Activated CD4-positive, alpha-beta T cell treated with anti-CD3 and anti-CD28 coated beads, Interleukin-2, Interleukin-6, amounts not matched to agents 100 ng/mL and 50 ng/mL, durations not matched to agents 16 hours and 8 hours (primary cell): ENCODE measurements at regions not wholly inside any gene's neighbourhood (a gene's known extent, or its start where the extent isn't known, plus 50 kb on each side); places are given as distances from the start of the nearest gene placed in this dataset.

ENCODE experiments used
- DNase-seq: peaks from one replicate; pipeline ENCODE4 v3.0.0-alpha.2; 2020

DNA sequence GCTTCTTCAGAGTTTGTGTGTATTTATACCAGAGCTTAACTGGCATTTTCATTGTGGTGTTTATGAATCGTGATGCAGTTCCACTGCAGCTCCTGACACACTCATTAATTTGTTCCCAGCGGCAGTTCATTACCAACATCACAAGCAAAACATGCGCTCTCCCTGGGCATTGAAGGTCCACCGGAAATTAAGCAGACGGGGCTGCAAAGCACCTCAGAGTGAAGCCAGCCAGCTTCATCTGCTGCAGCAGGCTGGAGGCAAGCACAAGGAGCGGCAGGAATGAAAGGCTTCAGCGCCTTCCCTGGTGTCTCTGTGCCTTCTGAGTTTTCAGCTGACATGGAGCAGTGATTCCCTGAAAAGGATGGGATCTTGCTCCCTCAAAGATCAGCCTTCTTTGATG is 246.0 kb upstream of the SPTLC3 start:
- DNase-seq, result no peak

DNA sequence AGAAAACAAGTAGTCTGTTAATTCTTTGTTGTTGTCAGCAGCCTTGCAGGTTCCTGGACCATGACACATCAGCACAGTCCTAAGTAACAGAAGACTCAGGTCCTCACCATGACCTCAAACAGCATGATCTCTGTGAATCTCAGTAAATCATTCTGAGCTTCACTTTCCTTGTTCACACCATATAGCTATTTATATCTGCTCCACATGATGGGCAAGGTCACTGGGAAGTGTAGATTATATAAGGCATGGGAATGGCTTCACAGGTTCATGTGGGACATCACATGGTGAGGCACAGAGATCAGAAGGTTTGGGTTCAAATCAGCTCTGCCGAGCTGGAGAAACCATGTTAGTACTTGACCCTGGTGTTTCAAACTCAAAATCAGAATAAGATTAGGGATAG is 245.4 kb upstream of the SPTLC3 start:
- DNase-seq, result no peak

DNA sequence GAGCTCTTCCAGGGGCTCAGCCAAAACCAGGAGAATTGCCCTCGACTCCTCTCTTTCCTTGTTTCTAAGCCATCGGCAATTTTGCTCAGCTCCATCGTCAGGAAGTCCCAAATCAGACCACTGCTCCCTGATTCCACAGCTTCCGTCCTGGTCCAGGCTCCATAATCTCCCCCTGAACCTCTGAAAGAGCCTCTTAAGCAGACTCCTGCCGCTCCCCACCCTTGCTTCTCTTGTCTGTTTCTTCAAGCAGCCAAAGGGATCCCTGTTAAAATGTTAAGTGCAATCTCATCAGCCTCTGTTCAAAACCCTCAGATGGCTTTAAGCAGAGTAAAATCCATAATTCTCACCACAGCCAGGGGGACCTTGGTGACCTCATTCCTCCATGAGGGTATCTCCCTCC is 244.7 kb upstream of the SPTLC3 start:
- DNase-seq, result no peak

DNA sequence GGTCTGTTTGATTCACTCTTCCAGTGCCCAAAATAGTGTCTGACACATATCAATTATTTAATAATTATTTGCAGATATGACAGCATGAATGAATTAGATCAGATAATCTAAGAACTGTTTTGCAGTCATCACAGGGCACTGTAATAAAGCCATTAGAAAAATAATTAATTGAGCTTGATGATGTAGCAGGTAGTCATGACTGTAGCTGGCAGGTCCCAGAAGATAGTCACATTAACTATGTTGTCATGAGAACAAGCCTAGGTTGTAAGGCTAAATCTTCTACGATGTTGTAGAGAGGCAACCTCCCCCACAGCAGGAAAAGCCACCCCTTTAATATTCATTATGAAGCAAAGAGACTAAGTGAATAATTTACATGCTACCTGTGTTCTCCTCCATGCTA is 243.9 kb upstream of the SPTLC3 start:
- DNase-seq, result no peak

DNA sequence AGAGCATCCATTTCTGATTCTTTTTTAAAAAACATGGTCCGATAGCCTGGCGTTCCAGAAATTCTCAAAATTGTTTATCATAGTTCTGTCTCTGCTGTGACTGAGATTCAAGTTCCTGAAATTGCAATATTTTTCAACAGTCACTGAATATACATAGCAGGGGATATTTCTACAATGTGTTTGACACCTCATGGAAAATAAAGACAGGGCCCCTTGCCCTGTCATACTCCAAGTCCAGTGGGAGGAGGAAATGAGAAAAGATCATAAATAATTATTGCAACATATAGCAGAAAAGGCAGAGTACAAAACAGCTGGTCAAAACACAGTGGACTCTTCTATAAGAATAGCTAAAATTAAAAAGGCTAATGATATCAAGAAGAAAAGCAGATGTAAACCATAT is 234.8 kb upstream of the SPTLC3 start:
- DNase-seq, result no peak

DNA sequence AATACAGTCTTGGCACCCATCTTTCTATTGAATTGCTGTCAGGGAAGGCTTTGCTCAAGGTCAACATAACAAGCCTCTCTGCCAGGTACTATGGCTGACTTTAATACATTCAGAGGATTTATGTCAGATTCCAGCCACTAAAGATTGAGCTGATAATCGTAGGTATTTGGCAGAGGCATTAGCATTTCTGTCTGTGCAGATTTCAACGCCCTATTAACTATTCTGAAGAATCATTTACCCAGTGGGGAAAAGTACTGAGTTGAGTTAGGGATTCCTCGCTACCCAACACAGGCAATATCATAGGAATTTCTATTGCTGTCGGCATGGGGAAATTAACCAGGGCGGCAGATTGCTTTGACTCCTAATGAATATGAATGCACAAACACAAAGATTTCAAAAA is 233.7 kb upstream of the SPTLC3 start:
- no peak for DNase-seq

DNA sequence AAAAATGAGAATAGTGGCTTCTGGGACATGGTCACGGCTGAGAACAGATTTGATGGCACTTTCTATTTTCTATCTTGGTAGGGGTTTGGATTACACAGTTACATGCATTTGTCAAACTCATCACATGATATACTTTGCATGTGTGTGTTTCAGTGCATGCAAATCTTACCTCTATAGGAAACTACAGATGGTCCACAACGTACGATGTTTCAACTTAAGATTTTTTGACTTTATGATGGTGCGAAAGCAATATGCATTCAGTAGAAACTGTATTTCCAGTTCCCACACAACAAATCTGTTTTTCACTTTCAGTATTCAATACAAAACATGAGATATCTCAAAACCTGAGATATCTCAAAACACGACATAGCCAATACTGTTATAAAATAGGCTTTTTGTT is 231.8 kb upstream of the SPTLC3 start:
- DNase-seq, result no peak

DNA sequence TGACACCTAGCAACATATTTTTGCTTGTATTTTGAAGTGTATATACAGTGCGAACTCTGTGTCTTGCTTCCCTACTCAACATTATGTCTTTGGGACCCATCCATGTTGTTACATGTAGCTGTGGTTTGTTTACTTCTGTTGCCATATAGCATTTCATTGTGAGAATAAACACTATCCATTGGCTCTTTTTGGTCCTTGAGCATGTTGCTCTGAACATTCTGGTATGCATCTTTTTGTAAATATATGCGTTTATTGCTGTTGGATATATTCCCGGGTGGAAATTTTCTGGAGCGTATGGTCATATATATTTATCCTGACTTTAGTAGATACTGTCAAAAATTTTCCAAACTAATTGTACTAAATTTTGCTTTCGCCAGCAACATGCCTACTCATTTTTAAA is 222.5 kb upstream of the SPTLC3 start:
- DNase-seq, result no peak

DNA sequence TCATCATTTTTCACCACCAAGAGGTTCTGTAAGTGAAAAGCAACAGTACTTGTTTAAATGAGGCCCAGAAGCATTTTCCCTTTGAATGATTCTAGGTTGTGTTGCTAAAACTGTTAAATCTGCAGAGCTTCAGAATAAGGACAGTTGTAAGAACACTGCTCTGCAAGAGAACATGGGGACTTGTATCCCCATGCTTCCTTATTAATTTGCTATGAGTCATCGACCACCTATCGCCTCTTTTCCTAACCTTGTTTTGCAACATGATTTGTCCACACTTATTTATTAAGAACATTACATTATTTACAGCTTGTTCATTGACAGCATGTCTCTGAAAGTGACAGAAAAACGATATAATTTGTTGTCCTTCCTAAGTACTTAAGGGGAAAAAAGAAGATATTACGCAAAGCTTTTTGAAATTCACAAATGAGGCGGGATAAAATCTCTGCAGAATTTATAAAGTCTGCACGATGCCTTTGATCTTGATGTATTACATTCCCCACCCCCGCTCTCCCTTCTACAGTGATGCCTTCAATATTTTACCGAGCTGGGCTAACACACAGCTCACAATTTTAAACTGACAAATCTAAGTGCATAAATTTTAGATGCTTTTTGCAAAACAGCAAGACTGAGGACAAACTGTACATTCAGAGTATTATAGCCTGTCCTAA is 220.0 kb upstream of the SPTLC3 start:
- no peak for DNase-seq

DNA sequence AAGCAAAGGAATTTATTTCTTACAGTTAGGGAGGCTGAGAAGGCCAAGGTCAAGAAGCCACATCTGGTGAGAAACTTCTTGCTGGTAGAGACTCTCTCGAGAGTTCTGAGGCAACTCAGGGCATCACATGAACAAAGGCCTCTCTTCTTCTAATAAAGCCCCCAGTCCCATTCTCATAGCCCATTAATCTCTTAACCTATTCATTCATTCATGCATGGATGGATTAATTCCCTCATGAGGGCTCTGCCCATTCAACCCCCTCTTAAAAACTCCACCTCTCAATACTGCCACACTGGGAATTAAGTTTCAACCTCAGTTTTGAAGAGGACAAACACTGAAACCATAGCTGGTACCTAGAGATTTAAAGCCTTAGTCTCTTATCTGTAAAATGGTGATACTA is 217.9 kb upstream of the SPTLC3 start:
- no peak for DNase-seq

DNA sequence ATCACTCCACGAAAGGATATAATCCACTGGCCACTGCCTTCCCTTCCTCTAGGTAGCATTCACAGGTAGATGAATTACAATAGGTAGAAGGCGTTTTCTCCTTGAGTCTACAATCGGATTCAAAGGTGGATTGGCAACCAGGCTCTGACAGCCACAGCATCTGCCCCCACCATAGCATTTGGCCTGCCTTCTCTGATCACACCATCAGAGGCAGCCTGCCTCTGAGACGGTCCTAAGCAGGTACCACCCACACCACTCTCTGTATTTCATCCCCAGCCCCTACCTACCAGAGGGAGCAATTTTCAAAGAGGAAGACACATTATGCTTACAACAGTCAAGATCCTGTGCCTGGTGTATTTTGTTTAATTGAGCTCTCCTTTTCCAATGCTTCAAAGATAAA is 210.5 kb upstream of the SPTLC3 start:
- no peak for DNase-seq

DNA sequence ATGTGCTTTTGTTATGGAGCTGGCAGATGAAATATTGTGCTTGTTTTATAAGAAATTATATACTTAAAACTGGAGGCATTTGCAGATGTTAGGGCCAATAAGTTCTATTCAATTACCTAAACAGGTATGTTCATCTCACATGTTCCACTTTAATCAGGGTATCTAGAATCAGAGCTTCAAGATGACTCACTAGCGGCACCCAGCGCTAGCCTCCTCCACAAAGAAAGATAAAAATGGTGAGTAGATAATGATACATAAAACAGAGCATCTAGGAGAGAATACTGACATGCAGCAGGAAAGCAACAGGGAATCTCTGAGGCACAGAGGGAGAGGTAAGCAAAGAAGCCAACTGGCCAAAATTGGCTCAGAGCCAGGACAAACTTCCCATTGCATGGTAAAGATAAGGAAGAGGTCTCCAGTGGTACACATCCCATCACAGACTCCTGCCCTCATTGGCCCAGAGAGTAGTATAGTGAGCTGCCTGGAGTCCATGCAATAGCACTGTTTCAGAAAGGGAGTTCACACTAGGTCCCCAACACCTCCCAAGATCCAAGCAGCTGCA is 200.7 kb upstream of the SPTLC3 start:
- no peak for DNase-seq

DNA sequence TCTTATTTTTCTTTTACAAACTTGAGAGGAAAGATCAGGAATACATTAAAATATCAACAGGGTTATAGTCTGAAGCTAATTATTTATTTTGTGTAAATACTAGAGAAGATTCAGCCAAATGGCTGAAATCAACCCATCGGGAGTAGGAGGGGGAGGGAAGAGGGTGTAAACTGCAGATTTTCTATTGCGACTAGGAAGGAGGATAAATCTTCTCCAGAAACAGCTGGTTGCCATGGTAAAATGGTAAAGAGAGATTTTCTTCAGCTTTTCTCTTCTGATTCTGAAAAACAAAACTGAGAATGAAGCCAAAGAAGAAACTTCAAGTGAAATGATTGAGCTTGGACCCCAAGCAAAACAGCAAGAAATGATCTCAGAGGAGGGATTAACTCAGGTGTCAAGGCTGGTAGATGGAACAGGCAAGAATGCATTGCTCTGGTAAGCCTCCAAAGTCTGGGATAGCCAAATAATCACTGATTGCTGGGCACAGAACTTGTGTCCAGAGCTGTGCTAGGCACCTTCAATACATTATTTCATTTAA is 193.5 kb upstream of the SPTLC3 start:
- no peak for DNase-seq

DNA sequence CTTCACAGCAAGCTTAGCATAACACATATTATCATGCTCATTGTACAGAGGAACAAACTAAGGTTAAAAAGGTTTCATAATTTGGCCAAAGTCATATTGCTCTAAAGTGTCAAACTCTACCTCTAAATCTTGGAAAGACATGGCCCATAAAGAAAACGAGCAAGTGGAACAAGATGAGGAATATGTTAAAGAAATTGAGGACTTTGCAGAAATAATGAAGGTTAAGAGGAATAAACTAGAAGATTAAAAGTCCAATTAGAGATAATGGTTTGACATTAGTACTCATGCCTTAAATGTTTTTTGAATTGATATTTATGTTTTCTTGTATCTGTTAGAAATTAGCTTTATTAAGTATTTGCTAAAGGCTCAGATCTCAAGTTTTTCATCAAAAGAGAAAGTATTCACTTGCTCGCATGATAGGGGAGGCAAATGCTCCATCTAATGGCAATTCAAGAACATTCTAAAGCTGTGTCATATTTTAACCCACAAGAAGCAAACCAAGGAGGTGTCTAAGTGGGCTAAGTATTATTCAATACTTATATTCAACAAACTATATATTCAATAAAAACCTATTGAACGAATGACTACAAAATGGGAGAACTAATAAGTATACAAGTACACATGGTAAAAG is 192.9 kb upstream of the SPTLC3 start:
- DNase-seq, result no peak

DNA sequence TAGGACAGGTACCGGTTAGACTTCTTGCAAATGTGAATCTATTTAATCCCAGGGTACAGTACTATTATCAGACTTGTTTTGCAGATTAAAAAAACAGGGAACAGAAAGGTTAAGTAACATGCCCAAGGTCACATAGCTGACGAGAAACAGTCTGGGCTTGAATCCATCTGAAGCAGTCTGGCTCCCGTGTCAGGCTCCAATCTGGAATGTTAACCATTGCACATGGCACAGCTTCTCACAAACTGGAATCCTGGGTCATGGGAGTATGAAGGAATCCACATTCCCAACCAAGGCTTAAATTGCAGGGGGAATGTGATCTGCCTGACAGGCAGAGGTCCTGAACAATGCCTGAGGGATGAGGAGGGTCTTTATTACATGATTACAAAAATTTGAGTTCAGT is 187.5 kb upstream of the SPTLC3 start:
- no peak for DNase-seq

DNA sequence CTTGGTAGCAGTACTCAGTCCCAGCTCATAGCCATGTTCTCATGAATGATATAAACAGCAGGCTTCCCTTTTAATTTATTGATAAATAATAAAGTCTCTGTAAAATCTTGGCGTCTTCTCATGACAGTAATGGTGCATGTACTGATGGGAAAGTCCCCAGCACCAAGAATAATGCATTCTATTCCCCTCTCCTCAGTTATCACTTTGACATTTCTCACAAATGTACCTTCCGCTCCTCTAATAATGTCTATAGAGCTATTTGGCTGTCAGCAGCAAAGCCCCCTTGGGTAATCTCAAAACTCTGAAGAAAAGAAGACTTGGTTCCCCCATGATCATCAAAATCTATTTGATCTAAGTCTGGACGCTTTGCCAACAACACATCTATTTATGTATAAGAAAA is 185.0 kb upstream of the SPTLC3 start:
- DNase-seq, result no peak

DNA sequence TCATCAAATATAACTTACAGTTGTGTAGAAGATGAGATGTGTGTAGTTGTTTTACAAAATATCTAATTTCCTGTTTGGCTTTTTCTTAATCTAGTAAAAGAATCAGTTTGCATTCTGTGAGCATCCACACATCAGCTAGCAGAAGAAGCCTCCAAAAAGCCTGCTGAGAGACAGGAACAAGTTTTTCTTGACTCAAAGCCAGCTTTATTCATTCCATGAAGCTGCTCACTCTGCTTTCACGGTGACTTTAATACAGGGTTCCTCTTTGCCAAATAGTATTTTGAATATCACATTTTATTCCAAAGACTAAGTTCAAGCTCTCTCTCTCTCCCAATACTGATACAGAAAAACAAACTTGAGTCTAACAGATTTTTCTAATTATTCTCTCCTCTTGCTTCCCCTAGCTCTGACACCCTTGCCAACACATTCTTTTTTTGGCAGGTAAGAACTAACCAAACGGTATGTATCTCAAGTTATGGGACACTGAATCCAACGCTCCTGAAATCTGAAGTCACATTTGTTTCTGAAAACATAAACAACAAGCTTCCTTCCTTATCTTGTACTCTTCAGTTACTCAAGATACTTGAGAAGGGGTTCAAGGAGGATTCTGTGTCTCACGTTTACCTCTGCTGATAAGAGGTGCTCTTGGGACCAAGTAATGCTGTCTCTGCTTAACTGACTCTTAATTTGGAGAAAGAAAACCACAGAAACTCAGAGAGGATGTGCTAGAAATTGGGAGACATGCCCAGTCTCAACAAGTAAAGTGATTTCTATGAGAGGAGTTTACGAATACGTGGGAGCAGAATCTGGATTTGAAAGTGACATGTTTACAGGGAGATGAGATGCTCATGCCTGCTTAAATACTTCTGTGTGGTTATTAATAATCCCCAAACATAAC is 184.2 kb upstream of the SPTLC3 start:
- no peak for DNase-seq

DNA sequence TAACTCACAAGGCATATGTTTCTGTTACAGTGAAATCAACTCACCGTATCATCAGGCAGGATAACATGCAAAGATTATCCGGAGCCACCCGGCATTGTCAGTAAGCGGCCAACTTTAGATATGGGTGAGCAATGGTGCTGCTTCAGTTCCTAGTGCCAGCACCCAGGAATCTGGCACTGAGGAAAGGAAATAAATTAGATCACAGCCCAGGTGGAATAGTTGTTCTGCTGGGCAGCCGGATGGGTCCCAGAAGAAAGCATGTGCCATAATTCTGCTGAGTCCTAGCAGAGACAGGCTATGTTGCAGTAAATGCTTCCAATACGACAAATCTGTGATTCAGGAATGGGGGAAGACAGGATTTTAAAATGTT is 183.6 kb upstream of the SPTLC3 start:
- no peak for DNase-seq

DNA sequence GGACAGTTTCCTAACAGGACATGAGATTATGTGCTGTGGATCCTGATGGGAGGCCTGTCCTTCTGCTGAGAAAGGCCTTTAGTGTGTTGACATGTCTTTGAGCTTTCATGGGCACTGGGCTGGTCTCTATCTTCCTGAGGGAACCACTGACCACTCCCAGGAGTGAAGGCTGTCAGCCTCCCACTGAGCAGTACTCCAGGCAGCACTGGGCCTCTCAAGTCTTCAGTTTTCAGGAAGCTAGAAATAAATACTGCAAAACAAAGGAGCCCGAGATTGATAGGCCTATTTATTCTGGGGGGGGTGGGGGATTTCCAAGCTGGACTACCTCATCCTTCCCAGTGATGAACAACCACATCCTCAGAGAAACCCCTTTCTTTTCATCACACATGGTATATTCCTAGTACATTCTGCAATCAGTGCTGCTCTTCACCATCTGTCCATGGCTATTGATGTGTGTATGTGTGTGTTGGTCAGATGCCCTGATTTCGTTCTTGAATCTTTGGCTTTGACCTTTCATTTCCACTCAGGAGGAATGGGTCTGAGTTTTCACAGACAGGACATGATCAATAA is 180.9 kb upstream of the SPTLC3 start:
- no peak for DNase-seq

DNA sequence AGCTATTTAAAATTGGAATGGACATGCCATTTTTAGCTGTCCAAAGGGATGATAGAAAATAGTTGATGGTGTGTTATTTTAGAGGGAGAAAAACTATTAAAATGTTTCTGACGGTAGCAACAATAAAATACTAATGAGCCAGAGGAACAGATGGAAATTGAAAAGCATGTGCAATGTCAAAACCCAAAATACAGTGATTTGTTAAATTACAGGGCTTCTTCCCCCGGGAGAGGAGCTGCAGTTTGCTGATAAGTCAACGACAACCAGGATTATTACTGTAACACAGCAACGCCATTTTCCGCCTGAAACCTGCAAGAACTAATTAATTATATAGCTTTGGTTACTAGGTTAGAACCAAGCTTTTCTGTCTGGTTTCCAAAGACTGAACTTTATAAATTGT is 179.6 kb upstream of the SPTLC3 start:
- DNase-seq, result no peak

DNA sequence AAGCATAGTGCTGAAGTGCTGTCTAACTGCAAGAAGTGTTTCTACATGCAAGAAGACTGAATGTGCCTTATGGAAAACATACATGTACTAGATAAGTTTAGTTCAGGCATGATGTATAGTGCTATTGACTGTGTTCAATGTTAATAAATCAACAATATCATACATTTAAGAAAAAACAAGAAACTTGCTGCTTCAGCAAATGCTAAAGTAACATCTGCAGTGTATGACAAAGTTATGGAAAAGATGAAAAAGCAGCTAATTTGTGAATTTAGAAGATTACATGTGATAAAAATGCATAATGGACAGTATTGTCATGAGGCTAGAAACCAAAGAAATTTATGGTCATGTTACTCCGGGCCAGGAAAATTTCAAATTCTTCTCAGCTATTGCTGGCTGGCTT is 174.9 kb upstream of the SPTLC3 start:
- no peak for DNase-seq

DNA sequence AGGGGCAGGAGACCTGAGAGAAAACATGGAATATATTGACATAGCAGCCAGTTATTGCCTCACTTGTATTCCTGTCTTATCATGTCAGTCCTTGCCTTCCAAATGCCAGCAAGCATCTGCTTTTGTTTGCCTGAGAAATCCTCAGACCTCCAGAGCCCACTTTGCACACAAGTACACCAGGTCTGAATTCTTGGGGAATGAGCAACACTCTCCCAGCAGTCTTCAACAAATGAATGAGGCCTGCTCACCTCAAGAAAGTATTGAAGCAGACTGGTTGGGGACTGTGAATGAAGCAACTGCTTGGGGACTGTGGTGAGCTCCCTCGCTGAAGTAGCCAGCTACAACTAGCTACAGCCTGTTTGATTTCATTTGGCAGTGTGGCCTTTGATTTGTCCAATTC is 172.8 kb upstream of the SPTLC3 start:
- DNase-seq, result no peak

DNA sequence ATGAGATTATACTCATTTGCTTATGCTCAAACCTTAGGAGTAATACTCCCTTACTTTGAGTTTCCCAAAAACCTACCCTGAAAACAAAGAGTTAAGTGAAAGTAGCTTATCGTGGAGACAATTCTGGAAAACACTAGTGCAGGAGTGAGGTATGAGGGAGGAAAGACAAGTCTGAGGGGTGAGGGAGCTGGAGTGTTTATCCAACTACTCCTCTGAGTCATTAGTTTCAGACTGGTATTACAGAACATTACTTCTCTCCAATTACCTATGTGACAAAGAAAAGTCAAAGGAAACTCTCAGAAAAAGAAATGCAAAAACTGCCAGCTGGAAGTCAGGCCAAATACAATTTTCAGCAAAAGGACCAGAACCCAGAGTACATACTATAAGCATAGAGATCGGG is 171.1 kb upstream of the SPTLC3 start:
- DNase-seq, result no peak
